ENCODE measurements at regions not wholly inside any gene's neighbourhood (a gene's known extent, or its start where the extent isn't known, plus 50 kb on each side); places are given as distances from the start of the nearest gene placed in this dataset.

DNA sequence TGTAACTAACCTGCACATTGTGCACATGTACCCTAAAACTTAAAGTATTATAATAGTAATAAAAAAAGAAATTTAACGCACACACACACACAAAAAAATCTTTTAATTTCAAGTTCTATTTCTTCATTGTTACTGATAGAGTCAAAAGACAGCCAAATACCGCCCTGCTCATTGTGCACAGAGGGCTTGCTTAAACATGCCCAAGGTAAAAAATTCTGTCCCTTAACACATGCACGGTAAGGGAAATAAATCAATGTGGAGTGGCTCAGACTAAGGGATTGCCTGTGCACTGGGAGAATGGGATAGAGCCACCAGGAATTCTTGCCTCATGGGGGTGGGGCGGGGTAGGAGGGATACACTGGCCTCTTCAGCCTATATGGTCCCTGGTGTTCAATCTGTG, 468.0 kb downstream of the NUP35 start:
- intact Hi-C loops (cut with micrococcal nuclease) = no loop called here
- CTCF ChIA-PET = no interaction called here

GRCh38 chr2:183594150-183594549, 469.9 kb downstream of the NUP35 start:
- no peak overlapping the region for H3K27ac ChIP-seq (ENCODE audit: insufficient read depth, low read depth, low read length)
- BruUV-seq (replicated peaks) = no TSS peak
- intact Hi-C loops (cut with micrococcal nuclease) = no loop called here
- H3K27me3 ChIP-seq (ENCODE audit: control insufficient read depth in 2 of 2, insufficient read depth in 2 of 2, low read length in 2 of 2) = no peaks in the 10 kb centered on the region
- no peak overlapping the region for H3K4me2 ChIP-seq (ENCODE audit: insufficient read depth, low read length)
- DNase-seq (ENCODE audit: low read depth, low spot score) (no peak), FAIRE-seq (no peak)
- no peak overlapping the region for H2AFZ ChIP-seq (ENCODE audit: low read depth, low read length)
- H3K9me1 ChIP-seq (replicated peaks; ENCODE audit: control insufficient read depth, extremely low read depth, insufficient read depth, low read length) = no peaks in the 10 kb centered on the region
- TF ChIP-seq JUN (IDR thresholded peaks at IDR 0.05; ENCODE audit: borderline replicate concordance, insufficient read depth, insufficient read length, low read depth) (no peak), POLR2A (IDR thresholded peaks at IDR 0.05; ENCODE audit: low read depth, low read length) (no peak), EZH2 (IDR thresholded peaks at IDR 0.05; ENCODE audit: borderline replicate concordance, low read depth, low read length, severe bottlenecking) (no peak), GATA2 (IDR thresholded peaks at IDR 0.05; ENCODE audit: insufficient read depth, insufficient read length, low read depth, low read length) (no peak), FOS (IDR thresholded peaks at IDR 0.05; ENCODE audit: borderline replicate concordance, insufficient read depth, low read length) (no peak), MYC (IDR thresholded peaks at IDR 0.05; ENCODE audit: low read depth, low read length) (no peak)
- TF ChIP-seq, protein P1, sequence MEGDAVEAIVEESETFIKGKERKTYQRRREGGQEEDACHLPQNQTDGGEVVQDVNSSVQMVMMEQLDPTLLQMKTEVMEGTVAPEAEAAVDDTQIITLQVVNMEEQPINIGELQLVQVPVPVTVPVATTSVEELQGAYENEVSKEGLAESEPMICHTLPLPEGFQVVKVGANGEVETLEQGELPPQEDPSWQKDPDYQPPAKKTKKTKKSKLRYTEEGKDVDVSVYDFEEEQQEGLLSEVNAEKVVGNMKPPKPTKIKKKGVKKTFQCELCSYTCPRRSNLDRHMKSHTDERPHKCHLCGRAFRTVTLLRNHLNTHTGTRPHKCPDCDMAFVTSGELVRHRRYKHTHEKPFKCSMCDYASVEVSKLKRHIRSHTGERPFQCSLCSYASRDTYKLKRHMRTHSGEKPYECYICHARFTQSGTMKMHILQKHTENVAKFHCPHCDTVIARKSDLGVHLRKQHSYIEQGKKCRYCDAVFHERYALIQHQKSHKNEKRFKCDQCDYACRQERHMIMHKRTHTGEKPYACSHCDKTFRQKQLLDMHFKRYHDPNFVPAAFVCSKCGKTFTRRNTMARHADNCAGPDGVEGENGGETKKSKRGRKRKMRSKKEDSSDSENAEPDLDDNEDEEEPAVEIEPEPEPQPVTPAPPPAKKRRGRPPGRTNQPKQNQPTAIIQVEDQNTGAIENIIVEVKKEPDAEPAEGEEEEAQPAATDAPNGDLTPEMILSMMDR (IDR thresholded peaks at IDR 0.05; ENCODE audit: extremely low read depth in 1 of 2, insufficient read depth in 1 of 2, low read depth in 1 of 2, low read length in 2 of 2) = no peak
- TF ChIP-seq, protein P2, sequence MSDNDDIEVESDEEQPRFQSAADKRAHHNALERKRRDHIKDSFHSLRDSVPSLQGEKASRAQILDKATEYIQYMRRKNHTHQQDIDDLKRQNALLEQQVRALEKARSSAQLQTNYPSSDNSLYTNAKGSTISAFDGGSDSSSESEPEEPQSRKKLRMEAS (IDR thresholded peaks at IDR 0.05; ENCODE audit: insufficient read depth, insufficient read length) = no peak
- H3K9me3 ChIP-seq (replicated peaks; ENCODE audit: control insufficient read depth, insufficient read depth, low read length) = no peaks in the 10 kb centered on the region
- H3K79me2 ChIP-seq (ENCODE audit: control insufficient read depth, insufficient read depth, low read length) = no peaks in the 10 kb centered on the region
- no peak overlapping the region for H3K4me3 ChIP-seq (replicated peaks in 1 of 3; ENCODE audit: insufficient read depth in 1 of 3, low read depth in 1 of 3, low read length in 3 of 3)
- POLR2A ChIA-PET = no interaction called here
- no peaks in the 10 kb centered on the region for H3K36me3 ChIP-seq (ENCODE audit: control insufficient read depth in 2 of 2, extremely low read depth in 1 of 2, insufficient read depth in 2 of 2, low read length in 2 of 2)
- dilution Hi-C loops (cut with MboI; ENCODE audit: extremely low pct_ligation_motif_present, low sequenced_read_pairs) = no loop called here
- CTCF ChIA-PET = no interaction called here
- H3K9ac ChIP-seq (replicated peaks; ENCODE audit: extremely low read depth, insufficient read depth, low read length) = no peak overlapping the region
- H3K4me1 ChIP-seq (ENCODE audit: control insufficient read depth, extremely low read depth, insufficient read depth, low read length) = no peaks in the 10 kb centered on the region
- no peaks in the 10 kb centered on the region for H4K20me1 ChIP-seq (replicated peaks; ENCODE audit: control insufficient read depth, extremely low read depth, insufficient read depth, low read length)

More for the DNA sequence above, 468.0 kb downstream of the NUP35 start:
- Histone ChIP-seq H2AFZ (ENCODE audit: low read depth, low read length) (no peak overlapping the region), H4K20me1 (replicated peaks; ENCODE audit: control insufficient read depth, extremely low read depth, insufficient read depth, low read length) (no peaks in the 10 kb centered on the region), H3K9me3 (replicated peaks; ENCODE audit: control insufficient read depth, insufficient read depth, low read length) (no peaks in the 10 kb centered on the region), H3K36me3 (ENCODE audit: control insufficient read depth in 2 of 2, extremely low read depth in 1 of 2, insufficient read depth in 2 of 2, low read length in 2 of 2) (no peaks in the 10 kb centered on the region), H3K4me3 (replicated peaks in 1 of 3; ENCODE audit: insufficient read depth in 1 of 3, low read depth in 1 of 3, low read length in 3 of 3) (no peak overlapping the region), H3K9ac (replicated peaks; ENCODE audit: extremely low read depth, insufficient read depth, low read length) (no peak overlapping the region), H3K27ac (ENCODE audit: insufficient read depth, low read depth, low read length) (no peak overlapping the region), H3K27me3 (ENCODE audit: control insufficient read depth in 2 of 2, insufficient read depth in 2 of 2, low read length in 2 of 2) (no peaks in the 10 kb centered on the region), H3K4me1 (ENCODE audit: control insufficient read depth, extremely low read depth, insufficient read depth, low read length) (no peaks in the 10 kb centered on the region), H3K79me2 (ENCODE audit: control insufficient read depth, insufficient read depth, low read length) (no peaks in the 10 kb centered on the region), H3K4me2 (ENCODE audit: insufficient read depth, low read length) (no peak overlapping the region), H3K9me1 (replicated peaks; ENCODE audit: control insufficient read depth, extremely low read depth, insufficient read depth, low read length) (no peaks in the 10 kb centered on the region)
- DNase-seq (ENCODE audit: low read depth, low spot score) (no peak), FAIRE-seq (no peak)
- dilution Hi-C loops (cut with MboI; ENCODE audit: extremely low pct_ligation_motif_present, low sequenced_read_pairs) = no loop called here
- POLR2A ChIA-PET = no interaction called here
- no TSS peak for BruUV-seq (replicated peaks)
- TF ChIP-seq EZH2 (IDR thresholded peaks at IDR 0.05; ENCODE audit: borderline replicate concordance, low read depth, low read length, severe bottlenecking) = no peak

Measured in endothelial cell of umbilical vein (primary cell).